ENCODE measurements at regions not wholly inside any gene's neighbourhood (a gene's known extent, or its start where the extent isn't known, plus 50 kb on each side); places are given as distances from the start of the nearest gene placed in this dataset.

GRCh38 chr6:93105017-93105416 lies 314.3 kb downstream of the EPHA7 start:
- no peak overlapping the region for H3K27ac Mint-ChIP-seq

GRCh38 chr6:93104195-93104817 lies 315.1 kb downstream of the EPHA7 start:
- H3K27ac Mint-ChIP-seq = no peak overlapping the region
- H3K4me1 Mint-ChIP-seq = no peaks in the 10 kb centered on the region
- no peaks in the 10 kb centered on the region for H3K27me3 Mint-ChIP-seq
- no peak for ATAC-seq
- no peaks in the 10 kb centered on the region for H3K36me3 Mint-ChIP-seq
- peaks cover 5% of the 10 kb centered on the region for H3K9me3 Mint-ChIP-seq
- H3K4me3 Mint-ChIP-seq = no peak overlapping the region

More at GRCh38 chr6:93105017-93105416, 314.3 kb downstream of the EPHA7 start:
- no peak for ATAC-seq
- Mint-ChIP-seq H3K9me3 (peaks cover 5% of the 10 kb centered on the region), H3K36me3 (no peaks in the 10 kb centered on the region), H3K27me3 (no peaks in the 10 kb centered on the region), H3K4me3 (no peak overlapping the region), H3K4me1 (no peaks in the 10 kb centered on the region)

- H3K4me3 Mint-ChIP-seq = no peak overlapping the region
- no peak for ATAC-seq
- no peaks in the 10 kb centered on the region for H3K4me1 Mint-ChIP-seq
- H3K27me3 Mint-ChIP-seq = no peaks in the 10 kb centered on the region
- H3K27ac Mint-ChIP-seq = no peak overlapping the region
- H3K9me3 Mint-ChIP-seq = no peaks in the 10 kb centered on the region
- no peaks in the 10 kb centered on the region for H3K36me3 Mint-ChIP-seq
Observed at GRCh38 chr6:93088621-93089501, 330.5 kb downstream of the EPHA7 start.

DNA sequence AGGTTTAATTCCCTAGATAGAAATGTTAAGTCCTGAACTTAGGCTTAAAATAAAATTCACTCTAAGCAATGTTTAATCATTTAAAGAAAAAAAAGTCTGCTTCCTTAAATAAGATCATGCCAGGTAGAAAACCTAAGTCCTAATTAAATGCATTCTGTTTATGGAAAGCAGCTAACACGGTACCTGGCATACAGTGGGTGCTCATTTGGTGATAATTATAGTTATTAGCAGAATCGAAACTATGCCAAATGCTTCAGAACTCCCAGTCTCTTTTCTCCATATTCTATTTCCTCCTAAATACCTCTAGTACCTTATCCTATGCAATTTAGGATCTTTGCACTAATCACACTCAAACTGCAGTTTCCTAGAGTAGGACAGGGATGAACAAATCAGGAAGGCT lies 331.8 kb downstream of the EPHA7 start:
- Mint-ChIP-seq H3K9me3 (no peaks in the 10 kb centered on the region), H3K27me3 (no peaks in the 10 kb centered on the region), H3K4me1 (no peaks in the 10 kb centered on the region), H3K36me3 (no peaks in the 10 kb centered on the region), H3K27ac (no peak overlapping the region), H3K4me3 (no peak overlapping the region)
- no peak for ATAC-seq

DNA sequence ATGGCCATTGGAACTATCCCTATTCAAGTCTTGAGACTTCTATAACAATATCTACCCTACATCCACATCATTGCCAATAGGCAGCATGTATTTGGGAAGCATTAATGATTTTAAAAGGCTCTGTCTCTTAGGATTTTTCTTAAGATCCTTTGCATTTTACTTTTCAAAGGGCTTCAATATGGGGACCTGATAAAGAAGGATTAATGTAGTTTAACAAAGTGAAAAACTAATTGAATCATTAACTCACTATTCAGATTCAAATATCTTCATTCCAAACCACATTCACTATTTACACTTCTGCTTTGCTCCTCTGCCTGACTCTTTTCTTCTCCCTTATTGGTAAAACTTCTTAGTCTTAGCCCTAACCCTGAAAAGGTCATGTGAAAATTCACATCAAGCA lies 333.0 kb downstream of the EPHA7 start:
- Mint-ChIP-seq H3K27me3 (no peaks in the 10 kb centered on the region), H3K4me1 (no peaks in the 10 kb centered on the region), H3K27ac (no peak overlapping the region), H3K4me3 (no peak overlapping the region), H3K9me3 (no peaks in the 10 kb centered on the region), H3K36me3 (no peaks in the 10 kb centered on the region)
- no peak for ATAC-seq

- no peaks in the 10 kb centered on the region for H3K27me3 Mint-ChIP-seq
- ATAC-seq = no peak
- no peaks in the 10 kb centered on the region for H3K36me3 Mint-ChIP-seq
Observed at GRCh38 chr6:93083337-93084230, 335.8 kb downstream of the EPHA7 start.

DNA sequence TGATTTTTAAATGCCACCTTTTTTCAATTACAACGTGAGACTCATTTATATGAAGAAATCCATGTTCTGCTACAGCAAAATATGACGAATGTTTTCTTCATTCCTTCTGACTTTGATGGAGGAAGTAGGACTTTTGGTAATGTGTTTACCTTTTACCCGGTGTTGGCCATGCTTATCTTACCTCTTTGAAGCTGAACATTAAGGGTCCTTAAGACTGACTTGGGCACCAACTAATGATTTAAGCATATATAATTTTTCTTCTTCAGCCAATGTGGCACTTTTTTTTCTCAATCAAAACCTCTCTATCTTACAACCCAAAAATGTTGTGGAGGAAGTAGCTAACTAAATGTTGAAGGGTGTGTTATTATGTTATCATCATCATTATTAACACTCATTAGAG lies 337.5 kb downstream of the EPHA7 start:
- no peak for ATAC-seq
- Mint-ChIP-seq H3K4me1 (no peaks in the 10 kb centered on the region), H3K9me3 (no peaks in the 10 kb centered on the region), H3K27ac (no peak overlapping the region), H3K27me3 (no peaks in the 10 kb centered on the region), H3K4me3 (no peak overlapping the region), H3K36me3 (no peaks in the 10 kb centered on the region)

More at GRCh38 chr6:93083337-93084230, 335.8 kb downstream of the EPHA7 start:
- H3K27ac Mint-ChIP-seq = no peak overlapping the region
- no peaks in the 10 kb centered on the region for H3K4me1 Mint-ChIP-seq
- no peak overlapping the region for H3K4me3 Mint-ChIP-seq
- H3K9me3 Mint-ChIP-seq = no peaks in the 10 kb centered on the region

DNA sequence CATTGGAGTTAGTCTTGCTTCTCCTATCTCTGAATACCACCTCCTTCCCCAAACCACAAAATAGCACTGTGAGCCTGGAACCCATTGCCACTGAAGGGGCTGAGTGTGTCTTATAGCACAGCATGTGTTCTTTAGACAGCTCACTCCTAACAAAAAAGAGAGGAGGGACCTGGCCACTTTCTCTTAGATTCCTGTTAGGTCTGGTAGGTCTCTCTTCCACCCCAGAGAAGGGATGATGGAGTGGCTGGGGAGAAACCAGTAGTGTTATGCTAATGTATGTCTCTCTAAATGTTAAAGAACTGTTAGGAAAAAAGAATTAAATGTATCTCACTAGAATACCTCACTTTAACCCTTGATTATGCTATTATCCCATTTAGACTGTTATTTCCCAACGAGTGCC lies 340.3 kb downstream of the EPHA7 start:
- no peak overlapping the region for H3K27ac Mint-ChIP-seq
- no peak for ATAC-seq

GRCh38 chr6:93073811-93074210 lies 345.5 kb downstream of the EPHA7 start:
- ATAC-seq = no peak
- H3K27ac Mint-ChIP-seq = no peak overlapping the region
- H3K4me3 Mint-ChIP-seq = no peak overlapping the region
- no peaks in the 10 kb centered on the region for H3K9me3 Mint-ChIP-seq
- no peaks in the 10 kb centered on the region for H3K36me3 Mint-ChIP-seq
- H3K27me3 Mint-ChIP-seq = no peaks in the 10 kb centered on the region
- H3K4me1 Mint-ChIP-seq = no peaks in the 10 kb centered on the region

More for the DNA sequence above, 340.3 kb downstream of the EPHA7 start:
- Mint-ChIP-seq H3K36me3 (no peaks in the 10 kb centered on the region), H3K9me3 (no peaks in the 10 kb centered on the region), H3K4me1 (no peaks in the 10 kb centered on the region), H3K4me3 (no peak overlapping the region), H3K27me3 (no peaks in the 10 kb centered on the region)

DNA sequence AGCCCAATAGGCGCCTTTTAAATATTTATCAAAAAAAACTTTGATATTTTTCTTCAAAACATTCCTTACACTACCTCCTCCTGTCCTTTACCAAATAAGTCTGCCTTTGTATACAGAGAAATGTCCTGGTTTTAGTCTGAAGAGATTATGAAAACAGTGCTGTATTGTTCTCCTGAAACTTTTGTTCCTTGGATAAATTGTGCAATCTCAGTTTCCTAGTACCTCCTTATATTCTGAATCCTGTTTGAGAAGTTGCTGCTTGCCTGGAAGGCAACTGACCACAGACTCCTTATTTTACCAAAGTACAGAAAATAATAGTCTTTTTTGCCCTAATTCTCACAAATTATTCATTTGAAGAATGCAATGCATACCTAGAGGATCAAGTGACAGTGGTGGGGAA lies 349.5 kb downstream of the EPHA7 start:
- H3K4me3 Mint-ChIP-seq = no peak overlapping the region
- no peaks in the 10 kb centered on the region for H3K27me3 Mint-ChIP-seq
- no peak overlapping the region for H3K27ac Mint-ChIP-seq
- ATAC-seq = no peak
- H3K9me3 Mint-ChIP-seq = peaks cover 3% of the 10 kb centered on the region
- H3K36me3 Mint-ChIP-seq = no peaks in the 10 kb centered on the region
- H3K4me1 Mint-ChIP-seq = no peaks in the 10 kb centered on the region

GRCh38 chr6:93059911-93060310 lies 359.4 kb downstream of the EPHA7 start:
- H3K27ac Mint-ChIP-seq = no peak overlapping the region
- no peak overlapping the region for H3K4me3 Mint-ChIP-seq
- H3K4me1 Mint-ChIP-seq = no peaks in the 10 kb centered on the region
- H3K9me3 Mint-ChIP-seq = peaks cover 10% of the 10 kb centered on the region
- ATAC-seq = no peak
- no peaks in the 10 kb centered on the region for H3K36me3 Mint-ChIP-seq
- H3K27me3 Mint-ChIP-seq = no peaks in the 10 kb centered on the region

GRCh38 chr6:93057584-93057983 lies 361.8 kb downstream of the EPHA7 start:
- Mint-ChIP-seq H3K36me3 (no peaks in the 10 kb centered on the region), H3K4me1 (no peaks in the 10 kb centered on the region), H3K4me3 (no peak overlapping the region), H3K27me3 (no peaks in the 10 kb centered on the region), H3K27ac (no peak overlapping the region), H3K9me3 (peaks cover 14% of the 10 kb centered on the region)
- ATAC-seq = no peak

DNA sequence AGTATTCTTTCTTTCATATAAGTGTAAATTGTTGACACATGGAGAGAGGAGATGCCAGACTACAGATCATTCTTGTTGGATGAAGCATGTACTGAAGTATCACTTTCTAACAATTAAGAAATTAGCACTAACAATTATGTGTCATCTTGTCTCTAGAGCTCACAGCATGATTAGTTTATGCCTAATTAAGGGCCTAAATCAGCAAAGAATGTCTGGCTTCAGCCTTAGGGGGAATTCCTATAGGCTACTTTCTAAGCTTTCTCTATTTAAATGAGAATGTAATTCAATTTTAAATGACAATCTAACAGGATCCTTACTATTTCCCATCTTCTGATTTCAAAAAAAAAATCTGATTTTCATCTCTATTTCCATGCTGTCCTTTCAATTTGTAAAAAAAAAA lies 371.0 kb downstream of the EPHA7 start:
- Mint-ChIP-seq H3K36me3 (no peaks in the 10 kb centered on the region), H3K27me3 (no peaks in the 10 kb centered on the region)

GRCh38 chr6:93047033-93047432 lies 372.3 kb downstream of the EPHA7 start:
- no peak overlapping the region for H3K27ac Mint-ChIP-seq
- H3K27me3 Mint-ChIP-seq = no peaks in the 10 kb centered on the region
- no peaks in the 10 kb centered on the region for H3K4me1 Mint-ChIP-seq
- H3K36me3 Mint-ChIP-seq = no peaks in the 10 kb centered on the region
- no peak overlapping the region for H3K4me3 Mint-ChIP-seq
- H3K9me3 Mint-ChIP-seq = no peaks in the 10 kb centered on the region
- no peak for ATAC-seq

More for the DNA sequence above, 371.0 kb downstream of the EPHA7 start:
- H3K4me3 Mint-ChIP-seq = no peak overlapping the region
- H3K9me3 Mint-ChIP-seq = no peaks in the 10 kb centered on the region
- H3K27ac Mint-ChIP-seq = no peak overlapping the region
- ATAC-seq = no peak
- no peaks in the 10 kb centered on the region for H3K4me1 Mint-ChIP-seq

DNA sequence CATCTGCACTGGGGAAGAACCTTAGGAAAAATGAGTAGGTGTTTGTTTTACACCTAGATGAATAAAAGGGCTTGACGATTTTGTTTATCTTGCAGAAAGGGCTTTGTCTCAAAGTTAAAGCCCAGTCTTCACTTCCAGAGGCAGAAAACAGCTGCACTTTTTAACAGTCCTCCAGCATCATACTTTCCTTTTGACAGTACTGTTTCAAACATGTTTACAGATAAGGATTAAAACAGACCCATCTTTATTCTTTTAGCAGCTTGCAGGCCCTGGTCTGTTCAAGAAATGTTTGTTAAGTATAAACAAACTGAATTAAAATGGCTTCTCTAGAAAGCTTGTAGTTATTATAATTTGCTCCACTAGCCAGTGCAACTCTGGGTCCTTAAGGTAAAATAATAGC lies 374.2 kb downstream of the EPHA7 start:
- H3K4me1 Mint-ChIP-seq = no peaks in the 10 kb centered on the region
- no peak overlapping the region for H3K4me3 Mint-ChIP-seq

More for the DNA sequence above, 374.2 kb downstream of the EPHA7 start:
- Mint-ChIP-seq H3K27me3 (no peaks in the 10 kb centered on the region), H3K9me3 (no peaks in the 10 kb centered on the region), H3K27ac (no peak overlapping the region), H3K36me3 (no peaks in the 10 kb centered on the region)
- no peak for ATAC-seq
